Stimulated activated CD8-positive, alpha-beta memory T cell treated with anti-CD3 and anti-CD28 coated beads, Interleukin-15, amount 100 ng/mL, for 48 hours (primary cell): ENCODE measurements at regions not wholly inside any gene's neighbourhood (a gene's known extent, or its start where the extent isn't known, plus 50 kb on each side); places are given as distances from the start of the nearest gene placed in this dataset.
"Not testable (repeated sequence)": the region's sequence is repeated elsewhere in the genome, so short reads cannot be mapped to it uniquely, and the experiment has no call there.

Experiments used
- DNase-seq, 2 donors: peaks; one replicate each; pipeline ENCODE4 v3.0.0-alpha.2; 2020; ENCODE audit warnings: low read depth in 2 of 2

GRCh38 chr12:126258190-126258589 lies 1193.0 kb downstream of the AACS start:
- DNase-seq, result no peak

GRCh38 chr12:126262829-126263228 lies 1197.6 kb downstream of the AACS start:
- no peak for DNase-seq

GRCh38 chr12:126268222-126268621 lies 1203.0 kb downstream of the AACS start:
- DNase-seq, result no peak

- DNase-seq, result no peak
Observed at GRCh38 chr12:126271159-126271558, 1205.9 kb downstream of the AACS start.

GRCh38 chr12:126282691-126283090 lies 1217.5 kb downstream of the AACS start:
- no peak for DNase-seq

GRCh38 chr12:126286203-126286602 lies 1221.0 kb downstream of the AACS start:
- no peak for DNase-seq

GRCh38 chr12:126290456-126290855 lies 1225.2 kb downstream of the AACS start:
- DNase-seq, result no peak

GRCh38 chr12:126291987-126292386 lies 1226.8 kb downstream of the AACS start:
- not testable (repeated sequence) for DNase-seq

- no peak for DNase-seq
Observed at GRCh38 chr12:126295652-126296051, 1230.4 kb downstream of the AACS start.

GRCh38 chr12:126309278-126309677 lies 1244.0 kb downstream of the AACS start:
- DNase-seq, result no peak

- no peak for DNase-seq
Observed at GRCh38 chr12:126312457-126312856, 1247.2 kb downstream of the AACS start.

GRCh38 chr12:126316411-126316810 lies 1251.2 kb downstream of the AACS start:
- no peak for DNase-seq

- no peak for DNase-seq
Observed at GRCh38 chr12:126337556-126338441, 1272.6 kb downstream of the AACS start.

GRCh38 chr12:126342866-126343265 lies 1277.6 kb downstream of the AACS start:
- DNase-seq, result no peak

- no peak for DNase-seq
Observed at GRCh38 chr12:126343321-126343720, 1278.1 kb downstream of the AACS start.

- no peak for DNase-seq
Observed at GRCh38 chr12:126346087-126346486, 1280.9 kb downstream of the AACS start.

GRCh38 chr12:126347421-126347820 lies 1282.2 kb downstream of the AACS start:
- no peak for DNase-seq

- no peak for DNase-seq
Observed at GRCh38 chr12:126349383-126349782, 1284.1 kb downstream of the AACS start.

GRCh38 chr12:126353604-126354003 lies 1288.4 kb downstream of the AACS start:
- DNase-seq, result no peak

- no peak for DNase-seq
Observed at GRCh38 chr12:126354633-126355032, 1289.4 kb downstream of the AACS start.

- no peak for DNase-seq
Observed at GRCh38 chr12:126355346-126355745, 1290.1 kb downstream of the AACS start.

GRCh38 chr12:126358806-126359205 lies 1293.6 kb downstream of the AACS start:
- no peak for DNase-seq

- DNase-seq, result no peak
Observed at GRCh38 chr12:126359216-126359615, 1294.0 kb downstream of the AACS start.

- no peak for DNase-seq
Observed at GRCh38 chr12:126361804-126362203, 1296.6 kb downstream of the AACS start.
